A549 (cell line): ENCODE measurements at regions not wholly inside any gene's neighbourhood (a gene's known extent, or its start where the extent isn't known, plus 50 kb on each side); places are given as distances from the start of the nearest gene placed in this dataset.

Source experiments
- JUNB ChIP-seq: fragments of >200 bp; sonication (Bioruptor Twin); formaldehyde crosslinking; IDR thresholded peaks from 2 replicates; pipeline ENCODE4 v1.6.1; 2016
- MAFK ChIP-seq: fragments of 450-650 bp; IDR thresholded peaks from 2 replicates; pipeline ENCODE4 v1.6.1; 2014; ENCODE audit not compliant: partially characterized antibody
- PHF8 ChIP-seq: fragments of 200-600 bp; sonication (generic); IDR thresholded peaks from 2 replicates; pipeline ENCODE4 v1.6.1; 2016; ENCODE audit warnings: low read depth, mild to moderate bottlenecking, antibody characterized with exemption, moderate library complexity, borderline replicate concordance
- RAD21 ChIP-seq, 2 experiments: fragments of >200 bp in 1 of 2; sonication (Bioruptor Twin) in 1 of 2; formaldehyde crosslinking in 1 of 2; IDR thresholded peaks in 1 of 2; conservative IDR thresholded peaks in 1 of 2; 2 replicates in 1 of 2; 3 replicates in 1 of 2; pipeline ENCODE4 v1.6.1; 2012 to 2018; ENCODE audit warnings: inconsistent platforms in 1 of 2
- SMC3 ChIP-seq: fragments of >200 bp; sonication (Bioruptor Twin); formaldehyde crosslinking; IDR thresholded peaks from 3 replicates; pipeline ENCODE4 v1.6.1; 2018; ENCODE audit warnings: inconsistent platforms
- TF ChIP-seq, protein P1 (sequence below): fragments of 200-600 bp; sonication (generic); IDR thresholded peaks from 2 replicates; pipeline ENCODE4 v1.6.1; 2016; ENCODE audit warnings: antibody characterized with exemption, mild to moderate bottlenecking, moderate library complexity
- TF ChIP-seq, protein P2 (sequence below): fragments of >200 bp; sonication (Bioruptor Twin); formaldehyde crosslinking; IDR thresholded peaks from 3 replicates; pipeline ENCODE4 v1.6.1; 2016
- TF ChIP-seq, protein P3 (sequence below): fragments of >200 bp; sonication (Bioruptor Twin); formaldehyde crosslinking; IDR thresholded peaks from 3 replicates; pipeline ENCODE4 v1.5.1; 2016
- TF ChIP-seq, protein P4 (sequence below): fragments of 450-650 bp; IDR thresholded peaks from 2 replicates; pipeline ENCODE4 v1.6.1; 2014; ENCODE audit warnings: antibody characterized with exemption
- TF ChIP-seq, protein P5 (sequence below): IDR thresholded peaks from 2 replicates; pipeline ENCODE4 v1.6.1; 2012

DNA sequence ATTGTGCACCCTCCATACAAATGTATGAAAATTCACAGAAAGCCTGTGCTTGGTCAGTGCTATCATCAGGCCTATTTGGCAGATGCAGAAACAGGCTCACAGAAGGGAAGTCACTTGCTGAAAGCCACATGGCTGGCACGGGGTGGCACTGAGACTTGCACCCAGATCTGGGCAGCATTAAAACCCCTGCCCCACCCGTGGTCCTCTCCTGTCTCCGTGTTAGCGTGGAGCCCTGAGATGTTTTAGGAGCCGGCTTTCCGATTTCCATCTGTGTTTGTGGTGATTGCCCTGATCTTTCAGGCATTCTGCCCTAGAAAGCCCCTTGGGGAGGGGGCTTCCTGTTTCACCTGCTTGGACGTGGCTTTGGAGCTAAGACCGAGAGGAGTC, 102.2 kb upstream of the IER5L start:
- TF ChIP-seq JUNB, result no peak
- TF ChIP-seq, protein P1, sequence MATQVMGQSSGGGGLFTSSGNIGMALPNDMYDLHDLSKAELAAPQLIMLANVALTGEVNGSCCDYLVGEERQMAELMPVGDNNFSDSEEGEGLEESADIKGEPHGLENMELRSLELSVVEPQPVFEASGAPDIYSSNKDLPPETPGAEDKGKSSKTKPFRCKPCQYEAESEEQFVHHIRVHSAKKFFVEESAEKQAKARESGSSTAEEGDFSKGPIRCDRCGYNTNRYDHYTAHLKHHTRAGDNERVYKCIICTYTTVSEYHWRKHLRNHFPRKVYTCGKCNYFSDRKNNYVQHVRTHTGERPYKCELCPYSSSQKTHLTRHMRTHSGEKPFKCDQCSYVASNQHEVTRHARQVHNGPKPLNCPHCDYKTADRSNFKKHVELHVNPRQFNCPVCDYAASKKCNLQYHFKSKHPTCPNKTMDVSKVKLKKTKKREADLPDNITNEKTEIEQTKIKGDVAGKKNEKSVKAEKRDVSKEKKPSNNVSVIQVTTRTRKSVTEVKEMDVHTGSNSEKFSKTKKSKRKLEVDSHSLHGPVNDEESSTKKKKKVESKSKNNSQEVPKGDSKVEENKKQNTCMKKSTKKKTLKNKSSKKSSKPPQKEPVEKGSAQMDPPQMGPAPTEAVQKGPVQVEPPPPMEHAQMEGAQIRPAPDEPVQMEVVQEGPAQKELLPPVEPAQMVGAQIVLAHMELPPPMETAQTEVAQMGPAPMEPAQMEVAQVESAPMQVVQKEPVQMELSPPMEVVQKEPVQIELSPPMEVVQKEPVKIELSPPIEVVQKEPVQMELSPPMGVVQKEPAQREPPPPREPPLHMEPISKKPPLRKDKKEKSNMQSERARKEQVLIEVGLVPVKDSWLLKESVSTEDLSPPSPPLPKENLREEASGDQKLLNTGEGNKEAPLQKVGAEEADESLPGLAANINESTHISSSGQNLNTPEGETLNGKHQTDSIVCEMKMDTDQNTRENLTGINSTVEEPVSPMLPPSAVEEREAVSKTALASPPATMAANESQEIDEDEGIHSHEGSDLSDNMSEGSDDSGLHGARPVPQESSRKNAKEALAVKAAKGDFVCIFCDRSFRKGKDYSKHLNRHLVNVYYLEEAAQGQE, result no peak
- TF ChIP-seq, protein P2, sequence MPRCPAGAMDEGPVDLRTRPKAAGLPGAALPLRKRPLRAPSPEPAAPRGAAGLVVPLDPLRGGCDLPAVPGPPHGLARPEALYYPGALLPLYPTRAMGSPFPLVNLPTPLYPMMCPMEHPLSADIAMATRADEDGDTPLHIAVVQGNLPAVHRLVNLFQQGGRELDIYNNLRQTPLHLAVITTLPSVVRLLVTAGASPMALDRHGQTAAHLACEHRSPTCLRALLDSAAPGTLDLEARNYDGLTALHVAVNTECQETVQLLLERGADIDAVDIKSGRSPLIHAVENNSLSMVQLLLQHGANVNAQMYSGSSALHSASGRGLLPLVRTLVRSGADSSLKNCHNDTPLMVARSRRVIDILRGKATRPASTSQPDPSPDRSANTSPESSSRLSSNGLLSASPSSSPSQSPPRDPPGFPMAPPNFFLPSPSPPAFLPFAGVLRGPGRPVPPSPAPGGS, result no peak
- no peak for TF ChIP-seq PHF8
- TF ChIP-seq, protein P3, sequence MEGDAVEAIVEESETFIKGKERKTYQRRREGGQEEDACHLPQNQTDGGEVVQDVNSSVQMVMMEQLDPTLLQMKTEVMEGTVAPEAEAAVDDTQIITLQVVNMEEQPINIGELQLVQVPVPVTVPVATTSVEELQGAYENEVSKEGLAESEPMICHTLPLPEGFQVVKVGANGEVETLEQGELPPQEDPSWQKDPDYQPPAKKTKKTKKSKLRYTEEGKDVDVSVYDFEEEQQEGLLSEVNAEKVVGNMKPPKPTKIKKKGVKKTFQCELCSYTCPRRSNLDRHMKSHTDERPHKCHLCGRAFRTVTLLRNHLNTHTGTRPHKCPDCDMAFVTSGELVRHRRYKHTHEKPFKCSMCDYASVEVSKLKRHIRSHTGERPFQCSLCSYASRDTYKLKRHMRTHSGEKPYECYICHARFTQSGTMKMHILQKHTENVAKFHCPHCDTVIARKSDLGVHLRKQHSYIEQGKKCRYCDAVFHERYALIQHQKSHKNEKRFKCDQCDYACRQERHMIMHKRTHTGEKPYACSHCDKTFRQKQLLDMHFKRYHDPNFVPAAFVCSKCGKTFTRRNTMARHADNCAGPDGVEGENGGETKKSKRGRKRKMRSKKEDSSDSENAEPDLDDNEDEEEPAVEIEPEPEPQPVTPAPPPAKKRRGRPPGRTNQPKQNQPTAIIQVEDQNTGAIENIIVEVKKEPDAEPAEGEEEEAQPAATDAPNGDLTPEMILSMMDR, result no peak
- no peak for TF ChIP-seq RAD21 (conservative IDR thresholded peaks at IDR 0.05 in 1 of 2, IDR thresholded peaks at IDR 0.05 in 1 of 2)
- TF ChIP-seq, protein P4, sequence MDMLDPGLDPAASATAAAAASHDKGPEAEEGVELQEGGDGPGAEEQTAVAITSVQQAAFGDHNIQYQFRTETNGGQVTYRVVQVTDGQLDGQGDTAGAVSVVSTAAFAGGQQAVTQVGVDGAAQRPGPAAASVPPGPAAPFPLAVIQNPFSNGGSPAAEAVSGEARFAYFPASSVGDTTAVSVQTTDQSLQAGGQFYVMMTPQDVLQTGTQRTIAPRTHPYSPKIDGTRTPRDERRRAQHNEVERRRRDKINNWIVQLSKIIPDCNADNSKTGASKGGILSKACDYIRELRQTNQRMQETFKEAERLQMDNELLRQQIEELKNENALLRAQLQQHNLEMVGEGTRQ, result no peak
- TF ChIP-seq SMC3, result no peak
- no peak for TF ChIP-seq MAFK
- TF ChIP-seq, protein P5, sequence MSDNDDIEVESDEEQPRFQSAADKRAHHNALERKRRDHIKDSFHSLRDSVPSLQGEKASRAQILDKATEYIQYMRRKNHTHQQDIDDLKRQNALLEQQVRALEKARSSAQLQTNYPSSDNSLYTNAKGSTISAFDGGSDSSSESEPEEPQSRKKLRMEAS, result no peak
